ENCODE measurements at regions not wholly inside any gene's neighbourhood (a gene's known extent, or its start where the extent isn't known, plus 50 kb on each side); places are given as distances from the start of the nearest gene placed in this dataset.

DNA sequence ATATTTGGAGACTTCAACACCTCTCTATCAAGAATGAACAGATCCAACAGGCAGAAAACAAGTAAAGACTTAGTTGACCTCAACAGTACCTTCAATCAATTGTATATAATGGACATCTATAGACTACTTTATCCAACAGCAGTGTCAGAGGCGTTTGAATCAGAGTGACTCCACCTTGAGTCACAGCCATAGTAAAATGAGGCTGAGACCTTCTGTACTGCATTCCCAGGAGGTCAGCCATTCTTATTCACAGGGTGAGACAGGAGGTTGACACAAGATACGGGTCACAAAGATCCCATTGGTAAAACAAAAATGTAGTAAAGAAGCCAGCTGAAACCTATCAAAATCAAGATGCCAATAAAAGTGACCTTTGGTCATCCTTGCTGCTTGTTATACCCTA is 299.8 kb downstream of the CNTN3 start:
- TF ChIP-seq, protein P1, sequence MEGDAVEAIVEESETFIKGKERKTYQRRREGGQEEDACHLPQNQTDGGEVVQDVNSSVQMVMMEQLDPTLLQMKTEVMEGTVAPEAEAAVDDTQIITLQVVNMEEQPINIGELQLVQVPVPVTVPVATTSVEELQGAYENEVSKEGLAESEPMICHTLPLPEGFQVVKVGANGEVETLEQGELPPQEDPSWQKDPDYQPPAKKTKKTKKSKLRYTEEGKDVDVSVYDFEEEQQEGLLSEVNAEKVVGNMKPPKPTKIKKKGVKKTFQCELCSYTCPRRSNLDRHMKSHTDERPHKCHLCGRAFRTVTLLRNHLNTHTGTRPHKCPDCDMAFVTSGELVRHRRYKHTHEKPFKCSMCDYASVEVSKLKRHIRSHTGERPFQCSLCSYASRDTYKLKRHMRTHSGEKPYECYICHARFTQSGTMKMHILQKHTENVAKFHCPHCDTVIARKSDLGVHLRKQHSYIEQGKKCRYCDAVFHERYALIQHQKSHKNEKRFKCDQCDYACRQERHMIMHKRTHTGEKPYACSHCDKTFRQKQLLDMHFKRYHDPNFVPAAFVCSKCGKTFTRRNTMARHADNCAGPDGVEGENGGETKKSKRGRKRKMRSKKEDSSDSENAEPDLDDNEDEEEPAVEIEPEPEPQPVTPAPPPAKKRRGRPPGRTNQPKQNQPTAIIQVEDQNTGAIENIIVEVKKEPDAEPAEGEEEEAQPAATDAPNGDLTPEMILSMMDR (IDR thresholded peaks at IDR 0.05; ENCODE audit: low read depth, low read length, missing input control): no peak
- TF ChIP-seq TAF1 (conservative IDR thresholded peaks at IDR 0.05) (no peak), EGR1 (IDR thresholded peaks at IDR 0.05; ENCODE audit: low read depth in 2 of 2) (no peak), JUND (IDR thresholded peaks at IDR 0.05) (no peak), SP1 (IDR thresholded peaks at IDR 0.05) (no peak), HNF4A (conservative IDR thresholded peaks at IDR 0.05) (no peak), REST (IDR thresholded peaks at IDR 0.05) (no peak)
- TF ChIP-seq, protein P2, sequence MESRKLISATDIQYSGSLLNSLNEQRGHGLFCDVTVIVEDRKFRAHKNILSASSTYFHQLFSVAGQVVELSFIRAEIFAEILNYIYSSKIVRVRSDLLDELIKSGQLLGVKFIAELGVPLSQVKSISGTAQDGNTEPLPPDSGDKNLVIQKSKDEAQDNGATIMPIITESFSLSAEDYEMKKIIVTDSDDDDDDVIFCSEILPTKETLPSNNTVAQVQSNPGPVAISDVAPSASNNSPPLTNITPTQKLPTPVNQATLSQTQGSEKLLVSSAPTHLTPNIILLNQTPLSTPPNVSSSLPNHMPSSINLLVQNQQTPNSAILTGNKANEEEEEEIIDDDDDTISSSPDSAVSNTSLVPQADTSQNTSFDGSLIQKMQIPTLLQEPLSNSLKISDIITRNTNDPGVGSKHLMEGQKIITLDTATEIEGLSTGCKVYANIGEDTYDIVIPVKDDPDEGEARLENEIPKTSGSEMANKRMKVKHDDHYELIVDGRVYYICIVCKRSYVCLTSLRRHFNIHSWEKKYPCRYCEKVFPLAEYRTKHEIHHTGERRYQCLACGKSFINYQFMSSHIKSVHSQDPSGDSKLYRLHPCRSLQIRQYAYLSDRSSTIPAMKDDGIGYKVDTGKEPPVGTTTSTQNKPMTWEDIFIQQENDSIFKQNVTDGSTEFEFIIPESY (IDR thresholded peaks at IDR 0.05): no peak
